ENCODE measurements at regions not wholly inside any gene's neighbourhood (a gene's known extent, or its start where the extent isn't known, plus 50 kb on each side); places are given as distances from the start of the nearest gene placed in this dataset.
A peak's percentile ranks its signal among the peaks of the same experiment; 100 is the strongest.
"Not testable (repeated sequence)": the region's sequence is repeated elsewhere in the genome, so short reads cannot be mapped to it uniquely, and the experiment has no call there.

DNA sequence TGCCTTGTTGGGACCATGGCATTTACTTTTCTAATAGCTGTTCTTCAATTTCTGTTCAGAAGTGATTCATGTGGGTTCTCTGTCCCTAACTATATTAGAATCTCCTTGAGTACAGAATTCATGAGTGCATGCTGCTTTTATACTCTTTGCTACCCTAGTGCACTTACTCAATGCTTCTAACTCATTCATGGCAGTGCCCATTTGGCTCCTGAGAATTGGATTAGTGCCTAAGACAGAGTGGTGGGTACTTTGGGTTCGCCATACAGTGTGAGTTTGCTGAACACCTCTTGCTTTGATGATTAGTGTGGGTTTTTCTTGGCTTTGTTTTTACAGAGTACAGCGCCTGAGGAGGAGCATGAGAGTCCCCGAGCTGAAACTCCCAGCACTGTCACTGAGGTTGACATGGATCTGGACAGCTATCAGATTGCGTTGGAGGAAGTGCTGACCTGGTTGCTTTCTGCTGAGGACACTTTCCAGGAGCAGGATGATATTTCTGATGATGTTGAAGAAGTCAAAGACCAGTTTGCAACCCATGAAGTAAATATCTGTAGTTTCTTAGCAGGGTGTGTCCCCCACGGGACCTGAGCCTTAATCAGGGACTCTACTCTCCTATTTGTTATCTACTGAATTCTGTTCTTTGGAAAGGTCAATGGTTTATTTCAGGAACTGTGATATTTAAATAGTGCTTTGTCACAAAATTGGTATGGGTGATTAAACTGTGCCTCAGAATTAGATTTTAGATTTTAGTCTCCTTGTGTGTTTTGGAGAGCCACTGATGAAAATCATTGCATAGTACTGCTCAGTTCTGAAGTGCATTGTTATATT lies 150.7 kb downstream of the UTRN start:
- no peak for DNase-seq

DNA sequence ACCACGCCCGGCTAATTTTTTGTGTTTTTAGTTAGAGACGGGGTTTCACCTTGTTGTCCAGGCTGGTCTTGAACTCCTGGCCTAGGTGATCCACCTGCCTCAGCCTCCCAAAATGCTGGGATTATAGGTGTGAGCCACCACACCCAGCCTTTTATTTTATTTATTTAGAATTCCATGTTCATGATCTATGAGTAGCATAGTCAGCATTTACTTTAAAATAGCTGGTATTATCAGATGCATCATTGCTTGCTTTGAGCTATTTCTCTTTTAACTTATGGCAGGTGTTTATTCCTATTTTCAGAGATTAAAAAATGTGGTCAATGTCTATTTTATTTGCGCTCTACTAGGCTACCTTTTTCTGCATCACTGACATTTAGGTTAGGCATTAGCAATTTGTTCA lies 152.0 kb downstream of the UTRN start:
- DNase-seq: no peak

DNA sequence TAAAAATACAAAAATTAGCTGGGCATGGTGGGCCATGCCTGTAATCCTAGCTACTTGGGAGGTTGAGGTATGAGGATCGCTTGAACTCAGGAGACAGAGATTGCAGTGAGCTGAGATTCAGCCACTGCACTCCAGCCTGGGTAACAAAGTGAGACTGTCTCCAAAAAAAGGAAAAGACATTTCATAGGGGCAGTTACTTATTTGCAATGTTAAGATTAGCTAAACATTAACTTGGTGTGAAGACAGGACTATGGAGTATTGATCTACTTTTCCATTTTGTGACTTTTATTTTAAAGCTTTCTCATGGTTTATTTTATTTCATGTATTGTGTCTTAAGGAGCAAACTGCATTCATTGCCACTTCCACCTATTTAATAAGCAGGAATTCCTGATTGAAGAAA lies 153.0 kb downstream of the UTRN start:
- no peak for DNase-seq

DNA sequence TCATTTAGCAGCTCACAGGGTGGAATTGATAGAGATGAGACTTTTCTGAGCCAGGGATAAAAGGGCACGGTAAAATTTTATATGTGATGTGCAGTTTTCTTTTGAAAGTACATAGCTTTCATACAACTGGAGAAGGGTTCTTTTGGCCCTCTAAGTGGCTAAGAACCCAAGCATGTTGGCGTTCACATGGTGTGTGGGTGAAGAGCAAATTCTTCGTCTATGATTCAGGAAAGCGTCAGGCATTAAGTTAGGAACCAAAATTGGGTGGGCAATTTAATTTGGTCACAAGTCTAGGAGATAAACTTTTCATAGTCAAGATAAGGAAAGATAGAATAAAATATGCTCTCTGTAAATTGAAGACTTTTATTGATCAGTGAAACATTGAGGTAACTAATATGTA lies 153.9 kb downstream of the UTRN start:
- no peak for DNase-seq

DNA sequence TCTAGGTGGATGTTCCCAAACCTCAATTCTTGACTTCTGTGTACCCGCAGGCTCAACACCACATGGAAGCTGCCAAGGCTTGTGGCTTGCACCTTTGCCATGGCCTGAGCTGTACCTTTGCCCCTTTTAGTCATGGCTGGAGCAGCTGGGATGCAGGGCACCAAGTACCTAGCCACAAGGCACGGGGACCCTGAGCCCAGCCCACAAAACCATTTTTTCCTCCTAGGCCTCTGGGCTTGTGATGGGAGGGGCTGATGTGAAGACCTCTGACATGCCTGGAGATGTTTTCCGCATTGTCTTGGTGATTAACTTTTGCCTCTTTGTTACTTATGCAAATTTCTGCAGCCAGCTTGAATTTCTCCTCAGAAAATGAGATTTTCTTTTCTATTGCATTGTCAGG lies 156.7 kb downstream of the UTRN start:
- DNase-seq: not testable (repeated sequence)

DNA sequence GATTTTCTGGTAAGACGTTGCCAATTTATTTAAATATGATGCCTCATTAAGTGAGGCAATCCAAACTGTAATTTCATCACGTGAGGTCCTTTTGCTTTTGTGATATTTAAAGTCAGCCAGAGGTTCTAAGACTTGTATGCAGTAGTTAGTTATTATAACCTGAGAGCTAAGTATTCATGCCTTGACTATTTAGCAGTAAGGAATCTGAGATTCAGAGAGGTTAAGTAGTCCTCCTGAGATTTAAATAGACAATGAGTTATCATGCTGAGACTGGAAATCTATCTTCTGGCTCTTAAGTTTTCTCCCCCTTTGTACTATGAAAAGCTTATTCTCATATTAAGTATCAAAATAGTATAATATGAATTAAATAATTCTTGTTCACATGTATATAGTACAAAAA lies 158.0 kb downstream of the UTRN start:
- no peak for DNase-seq

DNA sequence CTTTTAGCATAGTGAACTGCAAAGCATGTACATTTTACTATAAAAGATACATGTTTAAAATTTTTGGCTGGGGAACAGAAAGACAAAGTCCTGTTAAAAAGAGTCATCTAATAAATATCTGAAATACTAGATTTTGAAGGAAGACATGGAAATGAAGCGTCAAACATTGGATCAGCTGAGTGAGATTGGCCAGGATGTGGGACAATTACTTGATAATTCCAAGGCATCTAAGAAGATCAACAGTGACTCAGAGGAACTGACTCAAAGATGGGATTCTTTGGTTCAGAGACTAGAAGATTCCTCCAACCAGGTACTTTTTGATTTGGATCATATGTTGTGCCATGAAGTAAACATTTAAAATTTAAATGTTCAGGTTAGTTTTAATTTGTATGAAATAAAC lies 162.3 kb downstream of the UTRN start:
- DNase-seq: peak; percentile 44

DNA sequence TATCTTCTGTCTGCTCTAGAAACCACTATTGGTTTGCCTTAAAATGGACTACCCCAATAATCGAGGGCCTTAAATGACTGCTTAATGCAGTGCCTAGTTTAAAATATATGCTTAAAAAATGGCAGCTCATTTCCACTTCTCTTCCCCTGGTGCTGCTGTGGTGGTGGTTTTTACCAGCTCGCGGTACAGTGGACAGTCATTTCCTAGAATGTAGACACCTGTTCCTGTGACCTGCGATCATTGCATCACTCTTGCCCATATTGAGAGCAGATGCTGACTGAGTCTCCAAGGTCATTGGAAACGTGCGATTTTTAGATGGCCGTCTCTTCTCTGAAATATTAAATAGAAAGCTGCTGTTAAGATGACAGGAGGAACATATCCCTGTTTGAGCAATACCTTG lies 164.1 kb downstream of the UTRN start:
- DNase-seq: no peak

DNA sequence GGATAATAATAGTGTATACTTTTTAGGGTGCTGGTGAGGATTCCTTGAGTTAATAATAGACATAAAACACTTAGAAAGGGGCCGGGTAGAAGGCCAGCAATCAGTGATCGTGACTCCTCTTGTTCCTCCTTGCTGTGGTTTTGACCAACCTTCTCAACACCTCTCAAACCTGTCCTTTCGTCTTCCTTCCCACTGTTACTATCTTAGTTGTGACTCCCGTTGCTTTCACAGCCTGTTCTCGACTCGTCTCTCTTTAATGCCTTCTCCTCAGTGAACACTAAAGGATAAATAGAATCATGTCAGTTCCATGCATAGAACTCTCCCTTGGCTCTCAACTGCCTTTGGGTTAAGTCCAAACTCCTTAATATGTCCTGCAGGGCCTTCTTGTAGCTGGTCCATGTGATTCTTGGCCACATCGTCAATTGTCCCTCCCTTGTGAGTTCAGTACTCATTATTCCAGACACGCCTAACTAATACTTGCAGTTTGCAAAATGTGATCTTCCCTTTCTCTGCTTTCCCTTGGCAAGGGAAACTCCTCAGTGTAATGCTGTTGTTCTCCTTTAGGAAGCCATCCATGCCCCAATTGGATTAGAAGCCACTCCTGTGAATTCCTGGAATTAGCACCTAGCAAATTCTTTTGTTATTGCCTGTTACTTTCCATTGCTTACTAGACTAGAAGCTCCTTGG lies 164.9 kb downstream of the UTRN start:
- DNase-seq: no peak

DNA sequence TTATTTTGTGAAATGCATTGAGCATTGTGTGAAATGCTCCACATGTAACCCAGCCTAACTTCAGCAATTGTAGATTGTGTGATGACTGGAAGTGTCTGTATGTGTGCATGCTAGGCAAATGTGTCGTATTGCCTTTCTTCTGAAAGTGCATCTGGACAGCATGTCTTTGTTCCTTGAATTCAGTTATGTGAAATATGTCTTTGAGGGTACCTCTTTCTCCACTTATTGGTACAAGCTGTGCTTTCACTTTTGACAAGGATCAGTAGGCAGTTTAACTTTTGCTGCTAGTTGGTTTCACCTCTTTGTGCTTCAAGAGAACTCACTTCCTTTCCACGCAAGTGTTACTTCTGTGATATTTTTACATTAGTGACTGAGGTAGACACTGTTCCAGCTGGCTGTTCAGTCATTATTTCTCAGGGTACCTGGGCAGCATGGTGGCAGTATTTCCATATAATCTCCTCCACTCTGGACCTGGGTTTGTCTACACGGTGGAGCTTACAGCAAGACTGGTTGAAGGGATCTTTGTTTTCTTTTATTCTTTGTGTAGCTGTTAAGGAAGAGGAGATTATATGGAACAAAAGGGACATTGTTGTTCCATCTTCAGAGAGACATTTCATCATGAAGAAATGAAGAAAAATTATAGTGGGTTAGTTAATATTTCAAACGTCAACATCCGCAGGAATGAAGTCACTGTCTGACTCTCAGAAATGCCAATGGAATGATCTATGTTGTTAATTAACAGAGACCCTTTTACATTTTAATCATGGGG lies 175.4 kb downstream of the UTRN start:
- DNase-seq: no peak

DNA sequence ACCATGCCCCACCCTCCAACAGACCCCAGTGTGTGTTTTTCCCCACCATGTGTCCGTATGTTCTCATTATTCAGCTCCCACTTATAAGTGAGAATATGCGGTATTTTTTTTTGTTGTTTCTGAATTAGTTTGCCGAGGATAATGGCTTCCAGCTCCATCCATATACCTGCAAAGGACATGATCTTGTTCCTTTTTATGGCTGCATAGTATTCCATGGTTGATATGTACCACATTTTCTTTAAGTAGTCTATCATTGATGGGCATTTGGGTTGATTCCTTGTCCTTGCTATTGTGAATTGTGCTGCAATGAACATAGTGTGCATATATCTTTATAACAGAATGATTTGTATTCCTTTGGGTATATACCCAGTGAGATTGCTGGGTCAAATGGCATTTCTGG lies 176.9 kb downstream of the UTRN start:
- DNase-seq: no peak

DNA sequence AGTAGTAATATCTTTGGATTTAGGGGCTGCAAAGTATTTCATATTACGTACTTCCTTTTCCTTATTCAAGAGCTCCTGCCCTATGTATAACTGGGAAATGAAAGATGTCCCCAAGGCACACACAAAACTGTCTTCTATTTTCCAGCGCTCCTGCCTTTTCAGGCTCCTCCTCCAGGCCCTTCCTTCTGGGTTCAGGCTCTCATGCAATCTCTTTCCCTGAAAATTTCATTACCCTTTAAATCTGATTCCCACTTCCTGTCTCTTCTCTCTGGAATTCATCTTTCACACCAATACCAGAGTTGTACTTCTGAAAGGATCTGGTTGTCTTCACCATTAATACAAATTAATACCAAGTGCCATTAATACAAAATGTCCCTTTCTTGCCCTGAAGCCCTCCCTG lies 181.6 kb downstream of the UTRN start:
- no peak for DNase-seq

DNA sequence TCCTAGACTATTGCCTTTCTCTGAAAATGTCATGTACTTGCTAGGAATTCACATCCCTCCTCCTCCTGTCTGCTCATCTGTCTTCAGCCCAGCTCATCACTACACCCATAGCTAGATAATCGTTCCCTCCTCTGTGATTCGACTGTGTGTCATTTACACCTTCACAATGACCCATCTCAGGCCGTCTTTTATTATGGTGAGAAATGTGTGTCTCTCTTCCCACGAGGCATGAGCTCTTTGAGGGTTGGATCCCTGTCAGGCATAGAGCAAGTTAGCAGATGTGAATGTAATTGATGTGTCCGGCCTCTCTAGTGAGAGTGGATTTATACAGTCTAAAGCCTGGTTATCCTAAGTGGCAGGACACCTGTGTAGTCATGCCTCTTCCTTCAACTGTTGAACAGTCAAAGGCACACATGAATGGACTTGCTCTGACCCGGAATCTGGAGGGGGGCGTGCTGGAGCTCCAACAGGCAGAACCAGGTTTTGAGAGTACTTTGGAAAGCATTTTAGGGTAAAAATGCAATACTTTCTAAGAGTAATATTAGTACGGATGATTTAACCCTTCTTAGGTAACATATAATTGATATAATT lies 182.1 kb downstream of the UTRN start:
- DNase-seq: no peak

DNA sequence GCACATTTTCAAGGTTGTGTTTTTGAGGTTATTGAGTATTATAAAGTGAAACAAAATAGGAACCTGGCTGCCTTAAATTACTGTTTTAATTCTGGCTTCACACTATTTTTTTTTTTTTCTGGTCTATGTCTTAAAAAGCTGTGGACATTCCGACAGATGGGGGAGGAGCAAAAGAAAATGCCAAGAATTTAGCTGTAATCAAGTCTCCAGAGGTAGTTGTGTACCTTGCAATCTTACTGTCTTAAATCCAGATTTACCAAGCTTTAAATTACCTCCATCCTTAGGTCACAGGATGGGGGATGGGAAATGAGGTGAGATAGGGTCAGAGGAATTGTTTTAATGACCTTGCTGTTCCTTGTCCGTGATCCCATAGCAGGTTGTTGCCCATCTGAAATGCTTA lies 182.8 kb downstream of the UTRN start:
- DNase-seq: no peak

DNA sequence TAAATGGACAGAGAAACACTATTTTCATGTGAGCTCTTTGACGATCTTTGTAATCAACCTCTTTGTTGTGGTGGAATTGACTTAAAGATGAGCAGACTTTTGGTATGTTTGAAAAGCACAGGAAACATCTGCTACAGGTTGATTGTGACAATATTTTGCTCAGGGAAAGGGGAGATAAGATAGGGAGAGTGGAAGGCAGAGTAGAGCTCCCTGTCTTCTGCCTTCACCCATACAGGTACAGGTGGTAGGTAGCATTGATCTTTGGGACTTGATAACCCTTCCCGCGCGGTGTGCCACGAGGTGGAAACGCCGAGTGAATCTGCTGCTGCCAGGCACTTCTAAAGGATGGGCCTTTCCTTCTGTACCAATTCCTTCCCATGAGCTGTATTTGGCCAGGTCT lies 183.6 kb downstream of the UTRN start:
- DNase-seq: no peak

DNA sequence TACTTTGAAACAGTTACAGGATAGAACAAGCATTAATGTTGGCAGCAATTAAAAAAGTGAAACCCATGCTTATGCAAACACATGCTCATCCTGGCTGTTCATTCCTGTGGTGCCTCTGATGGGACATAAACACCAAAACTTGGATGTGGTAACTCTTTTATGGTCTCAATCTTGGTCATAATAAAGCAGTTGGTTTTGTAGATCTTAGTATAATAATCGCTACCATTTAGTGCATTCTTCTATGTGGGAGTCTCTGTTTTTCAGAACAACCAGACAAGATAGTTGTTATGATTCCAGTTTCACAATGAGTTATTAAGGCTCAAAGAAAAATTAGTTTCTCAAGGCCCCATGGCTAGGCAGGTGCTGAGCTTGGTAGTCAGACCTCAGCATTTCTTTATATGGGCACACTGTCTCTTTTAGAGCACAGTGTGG lies 184.0 kb downstream of the UTRN start:
- DNase-seq: no peak

DNA sequence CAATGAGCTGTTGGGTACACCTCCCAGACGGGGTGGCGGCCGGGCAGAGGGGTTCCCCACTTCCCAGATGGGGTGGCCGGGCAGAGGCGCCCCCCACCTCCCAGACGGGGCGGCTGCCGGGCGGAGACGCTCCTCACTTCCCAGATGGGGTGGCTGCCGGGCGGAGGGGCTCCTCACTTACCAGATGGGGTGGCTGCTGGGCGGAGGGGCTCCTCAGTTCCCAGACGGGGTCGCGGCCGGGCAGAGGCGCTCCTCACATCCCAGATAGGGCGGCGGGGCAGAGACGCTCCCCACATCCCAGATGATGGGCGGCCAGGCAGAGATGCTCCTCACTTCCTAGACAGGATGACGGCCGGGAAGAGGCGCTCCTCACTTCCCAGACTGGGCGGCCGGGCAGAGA lies 185.1 kb downstream of the UTRN start:
- not testable (repeated sequence) for DNase-seq

DNA sequence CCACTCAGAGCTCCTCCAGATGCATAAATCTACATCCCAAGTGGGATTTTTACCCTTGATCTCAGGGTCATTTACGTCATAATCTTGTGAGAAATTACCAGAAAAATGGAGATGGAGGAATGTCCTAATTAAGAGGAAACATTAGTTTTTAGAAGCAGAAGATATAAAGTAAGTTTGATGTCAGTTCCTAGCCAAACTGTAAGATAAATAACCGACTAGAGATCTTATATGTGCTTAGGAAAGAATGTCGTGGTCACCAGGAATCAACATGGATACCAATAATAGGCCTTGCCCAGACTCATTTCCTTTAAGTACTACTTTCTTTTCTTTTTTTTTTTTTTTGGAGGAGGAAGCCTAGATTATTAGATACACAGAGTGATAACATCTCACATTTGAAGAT lies 186.9 kb downstream of the UTRN start:
- DNase-seq: peak; percentile 72

DNA sequence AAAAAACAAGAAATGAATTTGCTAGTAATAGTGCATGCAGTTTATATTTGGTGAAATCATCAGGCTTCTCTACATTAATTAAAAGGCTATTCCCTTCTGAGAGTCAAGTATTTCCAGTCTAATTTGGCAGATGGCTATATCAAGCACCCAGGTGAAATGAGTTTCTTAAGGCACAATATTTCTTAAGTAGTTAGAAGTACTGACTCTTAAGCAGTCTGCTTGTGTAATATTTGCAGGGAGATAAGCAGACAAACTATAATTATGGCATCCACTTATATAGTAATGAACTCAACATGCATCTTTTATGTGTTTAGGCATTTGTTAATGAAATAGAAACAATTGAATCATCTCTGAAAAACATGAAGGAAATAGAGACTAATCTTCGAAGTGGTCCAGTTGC lies 189.2 kb downstream of the UTRN start:
- DNase-seq: no peak

DNA sequence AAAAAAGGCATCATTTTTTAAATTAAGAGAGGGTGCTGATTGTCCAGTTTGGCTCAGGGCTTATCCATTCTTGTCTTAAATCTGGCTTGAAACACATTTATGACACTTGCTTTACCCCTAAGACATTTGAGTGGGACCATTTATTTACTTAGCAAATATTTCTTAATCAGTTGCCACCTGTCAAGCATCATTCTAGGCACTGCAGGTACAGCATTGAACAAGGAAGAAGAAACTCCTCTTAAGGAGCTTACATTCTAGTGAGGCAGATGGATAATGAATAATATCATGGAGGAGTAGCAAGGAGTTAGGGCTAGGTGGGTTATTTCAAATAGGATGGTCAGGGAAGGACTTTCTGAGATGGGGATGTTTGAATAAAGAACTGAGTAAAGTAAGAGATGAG lies 189.8 kb downstream of the UTRN start:
- DNase-seq: no peak

DNA sequence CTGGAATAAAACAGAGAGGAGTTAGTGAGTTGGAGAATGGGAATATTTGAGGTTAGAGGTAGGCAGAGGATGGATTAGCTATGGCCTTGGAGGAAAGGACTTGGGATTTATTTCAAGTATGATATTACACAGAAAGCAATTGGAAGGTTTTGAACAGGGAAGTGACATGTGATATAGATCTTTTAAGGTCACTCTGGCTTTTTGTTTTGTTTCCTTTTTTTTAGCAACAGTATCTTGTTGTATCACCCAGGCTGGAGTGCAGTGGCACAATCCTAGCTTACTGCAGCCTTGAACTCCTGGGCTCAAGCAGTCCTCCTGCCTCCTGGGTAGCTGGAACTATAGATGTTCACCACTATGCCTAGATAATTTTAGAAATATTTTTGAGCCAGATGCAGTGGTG lies 190.3 kb downstream of the UTRN start:
- no peak for DNase-seq

DNA sequence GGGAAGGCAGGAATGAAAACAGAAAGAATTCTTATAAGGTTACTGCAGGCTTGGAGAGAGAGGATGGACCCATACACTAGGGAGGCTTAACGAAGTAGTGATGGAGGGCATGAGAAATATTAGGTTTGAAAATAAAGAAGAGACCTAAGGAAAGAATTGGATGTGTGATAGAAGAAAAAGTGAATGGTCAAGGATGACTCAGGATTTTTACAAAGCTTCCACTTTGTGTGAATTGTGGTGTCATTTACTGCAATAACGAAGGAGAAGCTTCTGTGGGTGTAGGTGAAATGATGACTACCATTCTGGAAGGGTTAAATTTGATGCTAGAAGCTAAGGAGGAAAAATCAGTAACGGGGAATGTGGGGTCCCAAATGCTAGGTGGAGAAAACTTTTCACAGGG lies 191.2 kb downstream of the UTRN start:
- DNase-seq: no peak

DNA sequence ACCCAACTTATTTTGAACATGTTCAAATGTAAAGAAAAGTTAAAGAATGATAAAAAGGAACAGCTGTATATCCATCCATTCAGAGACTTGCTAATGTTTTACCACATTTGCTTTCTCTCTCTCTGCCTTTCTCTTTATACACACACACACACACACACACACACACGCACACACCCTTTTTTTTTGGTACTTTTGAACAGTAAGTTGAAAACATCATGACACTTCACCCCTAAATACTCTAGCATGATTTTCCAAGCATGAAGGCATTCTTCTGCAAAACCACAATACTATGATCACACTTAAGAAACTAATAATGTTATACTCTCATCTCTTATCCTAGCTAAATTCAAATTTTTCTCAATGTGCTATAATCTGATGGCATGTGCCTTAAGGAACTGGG lies 192.3 kb downstream of the UTRN start:
- DNase-seq: peak; percentile 59
